ENCODE measurements at regions not wholly inside any gene's neighbourhood (a gene's known extent, or its start where the extent isn't known, plus 50 kb on each side); places are given as distances from the start of the nearest gene placed in this dataset.

GRCh38 chr7:111660478-111660877 lies 98.2 kb upstream of the IMMP2L start:
- Histone ChIP-seq H3K18ac (ENCODE audit: low read depth, low read length) (no peak overlapping the region), H3K23ac (ENCODE audit: low read depth, low read length) (no peak overlapping the region), H3K27me3 (ENCODE audit: control insufficient read depth, insufficient read depth, low read length) (no peaks in the 10 kb centered on the region), H3K4me2 (ENCODE audit: low read depth, low read length) (no peak overlapping the region), H2AFZ (replicated peaks; ENCODE audit: low read length, poor library complexity) (no peak overlapping the region), H4K8ac (ENCODE audit: low read depth in 2 of 2, low read length in 2 of 2) (no peak overlapping the region), H2AK5ac (ENCODE audit: low read depth, low read length) (no peak overlapping the region), H3K9me3 (ENCODE audit: control insufficient read depth, insufficient read depth, low read length) (no peaks in the 10 kb centered on the region), H4K5ac (ENCODE audit: low read depth, low read length) (no peak overlapping the region), H3K9ac (ENCODE audit: low read depth, low read length) (no peak overlapping the region), H2AK9ac (replicated peaks; ENCODE audit: low read depth, low read length, poor library complexity) (no peak overlapping the region), H2BK5ac (ENCODE audit: low read depth, low read length, poor library complexity, severe bottlenecking) (no peak overlapping the region), H3K79me1 (ENCODE audit: low read depth in 1 of 2, low read length in 2 of 2) (no peaks in the 10 kb centered on the region), H3K36me3 (ENCODE audit: control insufficient read depth, insufficient read depth, low read length) (no peaks in the 10 kb centered on the region), H3K4me1 (ENCODE audit: control insufficient read depth, insufficient read depth, low read length) (no peaks in the 10 kb centered on the region), H3K27ac (ENCODE audit: insufficient read depth, low read length) (no peak overlapping the region), H3K14ac (replicated peaks; ENCODE audit: low read depth, low read length) (no peak overlapping the region), H2BK120ac (ENCODE audit: low read depth, low read length) (no peak overlapping the region), H2BK20ac (ENCODE audit: low read depth, low read length) (no peak overlapping the region), H3K9me1 (ENCODE audit: insufficient read depth, low read length) (no peaks in the 10 kb centered on the region), H4K91ac (ENCODE audit: insufficient read depth, low read depth, low read length) (no peak overlapping the region), H4K20me1 (ENCODE audit: insufficient read depth, low read length) (no peaks in the 10 kb centered on the region), H3K4me3 (ENCODE audit: insufficient read depth, low read depth, low read length) (no peak overlapping the region), H2BK15ac (ENCODE audit: low read depth, low read length) (no peak overlapping the region), H3K56ac (ENCODE audit: extremely low read depth, insufficient read depth, low read length) (no peak overlapping the region), H3K4ac (ENCODE audit: low read depth, low read length) (no peak overlapping the region)
- TF ChIP-seq POLR2A (IDR thresholded peaks at IDR 0.05; ENCODE audit: low read depth, low read length) = no peak
- TF ChIP-seq MXI1 (IDR thresholded peaks at IDR 0.05; ENCODE audit: borderline replicate concordance, low read depth, low read length) = no peak
- TF ChIP-seq MAFK (IDR thresholded peaks at IDR 0.05; ENCODE audit: low read depth, low read length) = no peak
- no peak for TF ChIP-seq BHLHE40 (IDR thresholded peaks at IDR 0.05; ENCODE audit: low read depth, low read length)
- no peak for TF ChIP-seq ELK1 (IDR thresholded peaks at IDR 0.05; ENCODE audit: borderline replicate concordance, low read depth, low read length)
- no peak for TF ChIP-seq RAD21 (IDR thresholded peaks at IDR 0.05; ENCODE audit: low read length)
- TF ChIP-seq RCOR1 (IDR thresholded peaks at IDR 0.05; ENCODE audit: insufficient replicate concordance, low read length) = no peak
- TF ChIP-seq RFX5 (IDR thresholded peaks at IDR 0.05; ENCODE audit: low read depth, low read length) = no peak
- no peak for TF ChIP-seq CTCF (conservative IDR thresholded peaks at IDR 0.05; ENCODE audit: low read depth, low read length)
- no peak for TF ChIP-seq SMC3 (IDR thresholded peaks at IDR 0.05; ENCODE audit: low read depth, low read length)
- TF ChIP-seq NFE2L2 (IDR thresholded peaks at IDR 0.05; ENCODE audit: low read depth, low read length) = no peak
- no TSS peak for BruUV-seq (replicated peaks)
- DNase-seq = no peak
- WGBS, 2 experiments (ENCODE audit: extremely low coverage in 2 of 2, insufficient read length in 1 of 2) = 14% methylated on average over 1 of the region's 1 CpG; no CpG with 5 or more reads in 1 of the 2 experiments
- ATAC-seq (ENCODE audit: low read depth) = no peak
- ChIA-PET CTCF (no interaction called here), POLR2A (ENCODE audit: unreplicated experiment) (no interaction called here)
- intact Hi-C loops (cut with micrococcal nuclease) = no loop called here
- dilution Hi-C loops (cut with HindIII; ENCODE audit: low sequenced_read_pairs, unreplicated experiment) = no loop called here
- in situ Hi-C loops (cut with MboI; ENCODE audit: low sequenced_read_pairs) = no loop called here

Measured in IMR-90 (cell line).